Kidney (tissue), 13 donors: ENCODE measurements at regions not wholly inside any gene's neighbourhood (a gene's known extent, or its start where the extent isn't known, plus 50 kb on each side); places are given as distances from the start of the nearest gene placed in this dataset.

ENCODE experiments used
- DNase-seq, 5 donors: peaks; one replicate each; pipeline ENCODE4 v3.0.0-alpha.2; 2013 to 2020
- FAIRE-seq: peaks from 2 replicates; lab custom pipeline; 2012; peaks lifted over from hg19 to GRCh38; lab: Jason Lieb, UNC
- H3K27ac ChIP-seq, 2 donors: one replicate each; pipeline ENCODE4 v1.7.0; 2013; ENCODE audit warnings: low read depth in 2 of 2, low read length in 2 of 2, inconsistent platforms in 1 of 2
- H3K27me3 ChIP-seq: one replicate; pipeline ENCODE4 v1.7.1; 2013; ENCODE audit warnings: low read length, inconsistent platforms; ENCODE audit not compliant: control insufficient read depth, insufficient read depth
- H3K36me3 ChIP-seq, 3 donors: one replicate each; pipeline versions ENCODE4 v1.7.0 to v1.7.1; 2013; ENCODE audit warnings: low read length in 3 of 3, control low read depth in 1 of 3, inconsistent platforms in 1 of 3; ENCODE audit not compliant: insufficient read depth in 3 of 3, control insufficient read depth in 2 of 3
- H3K4me1 ChIP-seq, 3 donors: one replicate each; pipeline versions ENCODE4 v1.7.0 to v1.7.1; 2013; ENCODE audit warnings: low read length in 3 of 3, inconsistent platforms in 1 of 3, low read depth in 1 of 3; ENCODE audit not compliant: control insufficient read depth in 2 of 3, insufficient read depth in 2 of 3
- H3K4me3 ChIP-seq, 3 donors: one replicate each; pipeline versions ENCODE4 v1.7.0 to v1.8.1; 2013; ENCODE audit warnings: low read length in 3 of 3, control low read depth in 1 of 3, inconsistent platforms in 1 of 3
- H3K9ac ChIP-seq, 3 donors: one replicate each; pipeline versions ENCODE4 v1.7.0 to v1.7.1; 2013; ENCODE audit warnings: low read length in 3 of 3, control low read depth in 1 of 3, inconsistent platforms in 1 of 3
- H3K9me3 ChIP-seq, 3 donors: one replicate each; pipeline versions ENCODE4 v1.7.0 to v1.7.1; 2013; ENCODE audit warnings: low read length in 3 of 3, control low read depth in 1 of 3, inconsistent platforms in 1 of 3; ENCODE audit not compliant: control insufficient read depth in 2 of 3, insufficient read depth in 1 of 3
- intact Hi-C: fragments of 100-400 bp; cut with DNase I; formaldehyde crosslinking; loops from one replicate; pipeline ENCODE4 v1.11.1; 2022
- TF ChIP-seq, protein P1 (sequence below): IDR thresholded peaks from 3 replicates; pipeline ENCODE4 v1.5.1; 2012; ENCODE audit warnings: mild to moderate bottlenecking, moderate library complexity, borderline replicate concordance; ENCODE audit not compliant: insufficient read depth; ENCODE audit errors: extremely low read depth
- donor health status: control.
- donor health status: control.
- donor health status: control.
- donor health status: control.
- donor health status: control.
- donor health status: DM: yes; HTN: yes; CAD: no.
- donor health status: Normal renal cell carcinoma (clear cell type).

DNA sequence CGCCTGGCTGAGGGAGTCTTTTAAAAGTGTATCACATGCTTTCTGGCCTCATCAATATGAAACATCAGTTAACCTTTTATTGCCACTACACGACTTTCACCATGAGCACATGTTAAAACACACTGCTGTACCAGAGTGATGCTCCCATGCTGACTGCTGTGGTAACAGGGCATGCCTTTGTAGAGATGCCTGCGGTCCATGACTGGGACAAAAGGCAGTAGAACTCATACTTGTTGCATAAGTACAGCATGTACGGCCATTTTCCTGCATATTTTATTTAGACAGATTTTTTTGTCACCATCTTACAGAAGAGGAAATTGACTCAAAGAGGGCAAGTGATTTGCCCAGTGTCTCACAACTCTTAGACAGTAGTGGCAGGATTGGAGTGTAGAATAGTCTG lies 105.7 kb upstream of the ADAMTSL1 start:
- Histone ChIP-seq H3K27ac (no peak overlapping the region), H3K4me3 (no peak overlapping the region), H3K36me3 (no peaks in the 10 kb centered on the region), H3K27me3 (no peaks in the 10 kb centered on the region), H3K9ac (no peak overlapping the region), H3K4me1 (no peaks in the 10 kb centered on the region), H3K9me3 (no peaks in the 10 kb centered on the region)
- intact Hi-C loops: no loop called here
- TF ChIP-seq, protein P1, sequence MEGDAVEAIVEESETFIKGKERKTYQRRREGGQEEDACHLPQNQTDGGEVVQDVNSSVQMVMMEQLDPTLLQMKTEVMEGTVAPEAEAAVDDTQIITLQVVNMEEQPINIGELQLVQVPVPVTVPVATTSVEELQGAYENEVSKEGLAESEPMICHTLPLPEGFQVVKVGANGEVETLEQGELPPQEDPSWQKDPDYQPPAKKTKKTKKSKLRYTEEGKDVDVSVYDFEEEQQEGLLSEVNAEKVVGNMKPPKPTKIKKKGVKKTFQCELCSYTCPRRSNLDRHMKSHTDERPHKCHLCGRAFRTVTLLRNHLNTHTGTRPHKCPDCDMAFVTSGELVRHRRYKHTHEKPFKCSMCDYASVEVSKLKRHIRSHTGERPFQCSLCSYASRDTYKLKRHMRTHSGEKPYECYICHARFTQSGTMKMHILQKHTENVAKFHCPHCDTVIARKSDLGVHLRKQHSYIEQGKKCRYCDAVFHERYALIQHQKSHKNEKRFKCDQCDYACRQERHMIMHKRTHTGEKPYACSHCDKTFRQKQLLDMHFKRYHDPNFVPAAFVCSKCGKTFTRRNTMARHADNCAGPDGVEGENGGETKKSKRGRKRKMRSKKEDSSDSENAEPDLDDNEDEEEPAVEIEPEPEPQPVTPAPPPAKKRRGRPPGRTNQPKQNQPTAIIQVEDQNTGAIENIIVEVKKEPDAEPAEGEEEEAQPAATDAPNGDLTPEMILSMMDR: no peak
- FAIRE-seq (no peak), DNase-seq (no peak)

DNA sequence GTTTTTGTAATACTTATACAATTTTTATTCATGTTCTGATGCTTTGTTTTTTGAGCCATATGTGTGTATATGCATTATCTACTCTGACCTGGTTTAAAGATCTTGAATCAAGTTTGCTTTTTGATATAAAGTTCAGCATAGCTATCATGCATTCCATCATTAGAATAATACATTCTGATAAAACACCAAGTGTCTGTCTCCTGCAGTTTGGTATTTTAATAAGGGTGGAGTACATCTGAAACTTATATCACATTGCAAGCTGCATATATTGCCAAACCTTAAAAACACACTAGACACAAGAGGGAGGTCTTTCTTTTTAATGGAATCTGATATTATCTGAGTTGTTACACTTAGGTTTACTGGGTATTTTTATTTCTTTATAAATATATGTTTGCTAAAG lies 102.8 kb upstream of the ADAMTSL1 start:
- Histone ChIP-seq H3K27ac (no peak overlapping the region), H3K4me1 (no peaks in the 10 kb centered on the region), H3K4me3 (no peak overlapping the region), H3K9me3 (no peaks in the 10 kb centered on the region), H3K36me3 (no peaks in the 10 kb centered on the region), H3K9ac (no peak overlapping the region), H3K27me3 (no peaks in the 10 kb centered on the region)
- intact Hi-C loops: no loop called here
- FAIRE-seq (no peak), DNase-seq (no peak)
- TF ChIP-seq, protein P1: no peak

DNA sequence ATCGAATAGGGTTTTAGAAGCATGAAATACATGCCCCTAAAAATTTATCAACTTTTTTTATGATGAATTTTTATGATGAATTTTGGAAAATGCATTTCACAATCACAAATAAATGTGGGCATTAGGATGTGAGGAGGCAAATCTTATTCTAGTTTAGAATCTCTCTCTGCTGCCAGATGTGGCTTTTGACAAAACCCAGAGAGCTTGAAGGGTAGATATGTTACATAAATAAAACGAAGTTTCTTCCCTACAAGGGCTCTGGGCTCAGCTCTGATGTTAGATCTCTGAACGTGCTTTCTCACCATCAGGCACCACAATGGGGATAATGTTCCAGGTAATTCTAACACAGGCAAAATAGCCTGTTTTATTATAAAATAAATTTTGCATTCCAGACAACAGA lies 102.3 kb upstream of the ADAMTSL1 start:
- H3K4me3 ChIP-seq: no peak overlapping the region
- H3K27me3 ChIP-seq: no peaks in the 10 kb centered on the region
- DNase-seq (no peak), FAIRE-seq (no peak)
- no peak overlapping the region for H3K27ac ChIP-seq
- H3K9ac ChIP-seq: no peak overlapping the region
- H3K9me3 ChIP-seq: no peaks in the 10 kb centered on the region
- no peaks in the 10 kb centered on the region for H3K4me1 ChIP-seq
- no peaks in the 10 kb centered on the region for H3K36me3 ChIP-seq
- intact Hi-C loops: no loop called here
- TF ChIP-seq, protein P1: no peak
